SU-DHL-6 (cell line): ENCODE measurements at regions not wholly inside any gene's neighbourhood (a gene's known extent, or its start where the extent isn't known, plus 50 kb on each side); places are given as distances from the start of the nearest gene placed in this dataset.

Experiments used
- H2AFZ ChIP-seq: fragments of 200-600 bp; sonication (generic); 2 replicates; pipeline ENCODE4 v1.6.1; 2014; ENCODE audit warnings: low read depth, mild to moderate bottlenecking, moderate library complexity, mixed read lengths, antibody characterized with exemption, low read length; ENCODE audit not compliant: severe bottlenecking
- H3F3A ChIP-seq: fragments of 200-600 bp; shearing (Covaris generic); 2 replicates; pipeline ENCODE4 v1.6.0; 2016; ENCODE audit warnings: antibody characterized with exemption, mild to moderate bottlenecking; ENCODE audit not compliant: insufficient read depth
- H3K27ac ChIP-seq: fragments of 200-600 bp; sonication (generic); 2 replicates; pipeline ENCODE4 v1.5.1; 2016; ENCODE audit warnings: low read depth, mild to moderate bottlenecking, low read length, moderate library complexity, mixed read lengths
- H3K27me3 ChIP-seq: fragments of 200-600 bp; sonication (generic), shearing (Covaris generic); 2 replicates; pipeline ENCODE4 v1.6.0; 2014; ENCODE audit warnings: mild to moderate bottlenecking, low read length
- H3K36me3 ChIP-seq: fragments of 200-600 bp; sonication (generic); 2 replicates; pipeline ENCODE4 v1.6.1; 2014; ENCODE audit warnings: mild to moderate bottlenecking, low read length, mixed read lengths
- H3K4me2 ChIP-seq: fragments of 300-600, 200-600 bp; shearing (Covaris generic), sonication (generic); 2 replicates; pipeline ENCODE4 v1.6.0; 2014; ENCODE audit warnings: low read length, low read depth, mild to moderate bottlenecking; ENCODE audit not compliant: poor library complexity, severe bottlenecking
- H3K4me3 ChIP-seq: fragments of 200-600 bp; sonication (generic); 2 replicates; pipeline ENCODE4 v1.5.1; 2014; ENCODE audit warnings: antibody characterized with exemption, low read length, mild to moderate bottlenecking, mixed read lengths; ENCODE audit not compliant: insufficient read depth, poor library complexity, severe bottlenecking
- H3K79me2 ChIP-seq: fragments of 200-600 bp; sonication (generic); 2 replicates; pipeline ENCODE4 v1.6.1; 2014; ENCODE audit warnings: mild to moderate bottlenecking, low read length, moderate library complexity; ENCODE audit not compliant: insufficient read depth
- H3K9ac ChIP-seq: fragments of 200-600 bp; sonication (generic); 2 replicates; pipeline ENCODE4 v1.7.0; 2014; ENCODE audit warnings: mild to moderate bottlenecking, low read length
- H3K9me2 ChIP-seq: fragments of 200-600 bp; sonication (generic); replicated peaks from 2 replicates; pipeline ENCODE4 v1.6.1; 2014; ENCODE audit warnings: low read length; ENCODE audit not compliant: insufficient read depth
- H3K9me3 ChIP-seq: fragments of 200-600 bp; sonication (generic); 2 replicates; pipeline ENCODE4 v1.6.1; 2014; ENCODE audit warnings: low read length, mixed read lengths; ENCODE audit not compliant: insufficient read depth
- H4K20me1 ChIP-seq: fragments of 200-600 bp; sonication (generic); 2 replicates; pipeline ENCODE4 v1.6.1; 2014; ENCODE audit warnings: low read depth, mild to moderate bottlenecking, antibody characterized with exemption, low read length, moderate library complexity, mixed read lengths
- CTCF ChIP-seq: fragments of 200-600 bp; sonication (generic); IDR thresholded peaks from one replicate; pipeline ENCODE4 v1.5.1; 2017; ENCODE audit warnings: antibody characterized with exemption, mild to moderate bottlenecking, low read length, moderate library complexity; ENCODE audit not compliant: insufficient read depth, poor library complexity, severe bottlenecking
- EZH2phosphoT487 ChIP-seq: fragments of 200-600 bp; sonication (generic), shearing (Covaris generic); conservative IDR thresholded peaks from 2 replicates; pipeline ENCODE4 v1.6.1; 2018; ENCODE audit warnings: mild to moderate bottlenecking, antibody characterized with exemption, low read length, moderate library complexity, mixed read lengths

GRCh38 chr13:60794751-60795150 lies 397.7 kb downstream of the TDRD3 start:
- no peaks in the 10 kb centered on the region for H3K27me3 ChIP-seq
- no peak overlapping the region for H3K9ac ChIP-seq
- no peaks in the 10 kb centered on the region for H3F3A ChIP-seq
- no peak overlapping the region for H3K4me2 ChIP-seq
- H2AFZ ChIP-seq: no peak overlapping the region
- no peaks in the 10 kb centered on the region for H3K9me2 ChIP-seq
- no peaks in the 10 kb centered on the region for H3K79me2 ChIP-seq
- H3K27ac ChIP-seq: no peak overlapping the region
- no peak overlapping the region for H3K4me3 ChIP-seq
- no peak for TF ChIP-seq CTCF
- TF ChIP-seq EZH2phosphoT487: no peak
- no peaks in the 10 kb centered on the region for H4K20me1 ChIP-seq
- no peaks in the 10 kb centered on the region for H3K36me3 ChIP-seq
- H3K9me3 ChIP-seq: no peaks in the 10 kb centered on the region

GRCh38 chr13:60790620-60791019 lies 393.6 kb downstream of the TDRD3 start:
- Histone ChIP-seq H3K27ac (no peak overlapping the region), H3K9me3 (no peaks in the 10 kb centered on the region), H3K4me2 (no peak overlapping the region), H2AFZ (peak overlapping the region; percentile 14), H3K79me2 (no peaks in the 10 kb centered on the region), H3F3A (no peaks in the 10 kb centered on the region), H4K20me1 (no peaks in the 10 kb centered on the region), H3K9me2 (no peaks in the 10 kb centered on the region), H3K9ac (no peak overlapping the region), H3K4me3 (no peak overlapping the region), H3K36me3 (no peaks in the 10 kb centered on the region), H3K27me3 (no peaks in the 10 kb centered on the region)
- TF ChIP-seq CTCF: no peak
- no peak for TF ChIP-seq EZH2phosphoT487

- Histone ChIP-seq H3K9ac (no peak overlapping the region), H3F3A (no peaks in the 10 kb centered on the region), H3K4me2 (no peak overlapping the region), H3K36me3 (no peaks in the 10 kb centered on the region), H4K20me1 (no peaks in the 10 kb centered on the region), H2AFZ (no peak overlapping the region), H3K27ac (no peak overlapping the region), H3K9me2 (no peaks in the 10 kb centered on the region), H3K4me3 (no peak overlapping the region), H3K79me2 (no peaks in the 10 kb centered on the region), H3K27me3 (no peaks in the 10 kb centered on the region), H3K9me3 (no peaks in the 10 kb centered on the region)
- TF ChIP-seq EZH2phosphoT487 (no peak), CTCF (no peak)
These were observed 391.3 kb downstream of the TDRD3 start for GRCh38 chr13:60788156-60788829.
